ENCODE measurements at regions not wholly inside any gene's neighbourhood (a gene's known extent, or its start where the extent isn't known, plus 50 kb on each side); places are given as distances from the start of the nearest gene placed in this dataset.
A peak's percentile ranks its signal among the peaks of the same experiment; 100 is the strongest.

DNA sequence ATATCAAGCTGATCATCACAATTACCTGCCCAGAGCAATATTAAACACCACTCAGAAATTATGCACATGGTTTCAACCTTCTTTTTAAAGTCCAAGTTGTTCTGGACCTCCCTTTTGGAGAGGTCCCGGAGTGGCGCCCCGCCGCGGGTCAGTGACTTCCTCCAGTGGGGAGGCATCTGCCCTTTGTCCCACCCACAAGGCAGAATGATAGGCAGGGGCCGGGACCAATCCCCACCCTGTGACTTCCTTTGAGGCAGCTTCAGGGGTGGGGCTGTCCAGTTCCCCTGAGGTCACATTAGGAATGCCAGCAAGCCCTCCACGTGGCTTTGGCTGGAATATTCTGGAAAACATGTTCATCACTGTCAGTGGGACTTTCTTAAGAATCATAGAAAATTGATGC, 207.0 kb downstream of the ANKRD60 start:
- intact Hi-C loops (cut with DNase I) = no loop called here
- peak in 1 of 10 donors; percentile 77 for DNase-seq

DNA sequence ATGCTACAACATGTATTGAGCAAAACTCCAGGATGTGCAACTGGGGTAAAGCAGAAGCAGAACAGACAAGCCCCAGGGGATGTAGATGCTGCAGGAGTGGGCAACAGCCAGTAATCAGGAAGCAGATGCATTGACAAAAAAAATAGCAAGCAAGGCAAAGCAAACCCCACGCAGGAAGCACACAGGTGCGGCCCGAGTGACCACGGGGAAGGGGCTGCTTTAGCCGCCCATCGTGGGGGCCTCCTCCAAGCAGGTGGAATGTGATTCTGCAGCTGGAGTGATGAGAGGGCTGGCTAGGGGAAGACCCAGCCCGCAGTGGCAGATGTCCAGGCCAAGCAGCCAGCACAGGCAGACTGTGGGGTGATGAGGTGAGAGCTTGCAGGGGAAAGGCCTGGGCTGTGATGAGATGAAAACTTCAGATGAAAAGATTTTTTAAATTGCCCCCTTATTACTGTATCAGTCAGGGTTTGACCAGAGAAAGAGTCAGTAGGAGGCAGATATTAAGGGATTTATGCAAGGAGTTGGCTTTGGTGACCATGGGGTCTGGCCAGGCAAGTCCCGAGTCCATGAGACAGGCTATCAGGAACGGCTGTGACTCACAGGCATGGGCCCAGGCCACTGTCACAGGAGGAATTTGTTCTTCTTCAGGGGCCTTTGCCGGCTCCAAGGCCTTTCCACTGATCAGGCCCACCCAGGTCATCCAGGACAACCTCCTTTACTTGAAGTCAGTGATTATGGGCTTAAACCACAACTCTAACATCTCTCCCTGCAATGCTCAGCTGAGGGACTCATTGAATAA, 207.6 kb downstream of the ANKRD60 start:
- intact Hi-C loops (cut with DNase I) = no loop called here
- peak in 1 of 10 donors; percentile 69 for DNase-seq

DNA sequence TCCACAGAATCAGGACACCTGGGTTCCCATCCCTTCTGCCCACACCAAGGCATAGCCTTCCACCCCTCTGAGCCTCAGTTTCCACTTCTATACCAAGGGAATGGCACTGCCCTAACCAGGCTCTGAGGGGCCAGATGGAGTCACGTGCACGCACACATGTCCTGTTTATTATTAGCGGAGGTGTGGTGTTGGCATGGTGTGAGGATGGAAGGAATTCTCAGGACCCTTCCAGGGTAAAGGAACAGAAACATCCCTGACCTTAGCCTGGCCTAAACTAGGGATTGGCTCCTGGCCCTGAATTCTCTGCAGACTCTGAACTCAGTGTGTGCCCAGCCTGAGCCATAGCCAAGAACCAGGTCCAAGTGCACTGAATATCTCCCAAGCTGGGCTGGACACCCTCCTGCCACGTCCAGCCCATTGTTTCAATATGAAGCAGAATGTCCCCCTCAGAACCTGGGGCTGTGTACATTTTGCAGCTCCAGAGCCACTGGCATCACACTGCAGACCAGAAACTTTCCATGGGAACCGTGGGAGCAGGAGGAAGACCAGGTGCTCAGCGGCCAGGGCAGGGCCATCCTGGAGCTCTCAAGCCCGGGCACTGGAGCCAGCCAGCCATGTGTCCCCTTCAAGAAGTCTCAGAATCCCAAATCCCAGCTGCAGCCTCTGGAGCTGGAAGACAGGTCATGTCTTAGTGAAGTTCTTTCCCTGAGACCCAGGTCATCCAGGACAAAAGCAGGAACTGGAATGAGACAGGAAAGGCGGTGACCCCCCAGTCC, 208.4 kb downstream of the ANKRD60 start:
- intact Hi-C loops (cut with DNase I) = no loop called here
- DNase-seq = peak in 2 of 10 donors; percentile 30 to 77

DNA sequence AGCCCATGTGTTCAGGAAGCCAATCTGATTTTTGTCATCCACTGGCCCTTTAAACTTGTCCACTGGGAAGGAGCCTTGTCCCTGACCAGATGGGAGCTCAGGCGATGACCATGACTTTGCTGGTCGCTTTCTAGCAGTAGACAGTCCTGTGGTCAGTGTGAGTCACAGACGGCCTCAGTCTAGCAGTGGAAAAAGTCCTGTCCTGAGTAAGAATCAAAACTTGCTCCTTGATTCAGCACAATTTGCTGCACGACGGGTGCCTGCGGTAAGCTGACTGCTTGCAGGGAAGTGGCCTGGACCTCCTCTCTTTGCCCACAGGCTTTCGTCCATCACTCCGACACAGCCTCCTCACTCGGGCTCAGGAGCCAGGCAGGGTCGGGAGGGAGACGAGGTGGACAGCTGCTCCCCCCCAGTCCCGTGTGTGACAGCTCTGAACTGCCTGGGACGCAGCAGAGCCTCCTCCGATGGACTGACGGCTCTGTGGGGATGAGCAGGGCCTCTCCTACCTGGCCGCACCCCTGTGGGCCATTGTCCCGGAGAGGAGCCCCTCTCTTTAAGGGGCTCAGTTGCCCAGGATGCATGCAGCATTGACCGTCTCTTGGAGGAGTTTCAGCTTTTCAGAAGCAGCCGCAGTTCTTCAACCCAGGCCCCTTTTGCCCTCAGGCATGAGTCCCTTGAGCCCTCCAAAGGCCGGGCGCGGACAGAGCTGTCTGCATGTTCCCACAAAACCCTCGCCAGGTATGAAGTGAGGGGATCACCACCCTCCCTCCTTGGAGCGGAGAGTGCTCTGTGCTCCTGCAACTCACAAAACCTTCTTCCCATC, 209.2 kb downstream of the ANKRD60 start:
- intact Hi-C loops (cut with DNase I) = no loop called here

DNA sequence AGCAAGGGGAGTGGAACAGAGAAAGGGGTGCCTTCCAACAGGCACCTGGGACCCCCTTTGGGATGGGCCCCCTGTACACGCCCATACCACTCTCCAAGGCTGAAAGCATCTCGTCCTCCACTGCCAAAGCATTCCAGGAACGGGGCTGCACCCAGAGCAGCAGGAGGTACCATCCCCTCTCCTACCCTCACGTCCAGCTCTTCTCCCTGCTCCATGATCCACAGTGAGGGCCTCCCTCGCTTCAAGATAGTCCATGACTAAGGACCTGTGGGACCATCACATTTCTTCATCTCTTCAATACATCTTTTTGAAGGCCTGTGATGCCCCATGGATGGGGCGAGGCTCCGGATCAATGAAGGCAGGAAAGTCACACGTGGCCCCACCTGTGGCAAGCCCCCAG, 209.9 kb downstream of the ANKRD60 start:
- DNase-seq = peak in 1 of 10 donors; percentile 32
- intact Hi-C loops (cut with DNase I) = no loop called here

More for the DNA sequence above, 209.2 kb downstream of the ANKRD60 start:
- DNase-seq = peak in 1 of 10 donors; percentile 62

DNA sequence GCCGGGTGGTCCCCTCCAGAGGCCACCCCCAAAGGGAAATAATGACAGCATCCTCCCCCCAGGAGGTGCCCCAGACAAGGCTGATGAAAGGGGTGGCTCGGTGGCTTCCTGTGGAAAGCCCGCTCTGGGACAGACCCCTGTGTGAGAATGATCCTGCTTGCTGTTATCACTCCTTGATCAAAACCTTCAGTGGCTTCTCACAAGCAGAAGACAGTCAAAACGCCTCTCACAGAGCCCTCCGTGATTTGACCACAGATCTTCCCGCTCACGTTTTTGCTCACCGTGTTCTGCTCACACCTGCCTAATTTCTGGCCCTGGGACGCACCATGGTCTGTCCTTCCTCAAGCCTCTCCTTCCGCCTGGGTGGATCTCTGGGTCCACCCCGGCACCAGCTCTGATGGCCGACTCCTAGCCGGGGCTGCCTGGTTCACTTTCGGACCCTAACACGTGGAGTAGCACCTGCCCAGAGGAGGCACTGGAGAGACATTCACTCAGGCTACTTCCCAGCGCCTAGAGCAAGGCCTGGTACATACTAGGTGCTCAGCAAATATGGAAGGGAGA, 210.4 kb downstream of the ANKRD60 start:
- DNase-seq = peak in 1 of 10 donors; percentile 75
- intact Hi-C loops (cut with DNase I) = no loop called here

GRCh38 chr20:58017231-58017969, 211.1 kb downstream of the ANKRD60 start:
- intact Hi-C loops (cut with DNase I) = no loop called here
- DNase-seq = peak; percentile 36 to 96 (median 78)

DNA sequence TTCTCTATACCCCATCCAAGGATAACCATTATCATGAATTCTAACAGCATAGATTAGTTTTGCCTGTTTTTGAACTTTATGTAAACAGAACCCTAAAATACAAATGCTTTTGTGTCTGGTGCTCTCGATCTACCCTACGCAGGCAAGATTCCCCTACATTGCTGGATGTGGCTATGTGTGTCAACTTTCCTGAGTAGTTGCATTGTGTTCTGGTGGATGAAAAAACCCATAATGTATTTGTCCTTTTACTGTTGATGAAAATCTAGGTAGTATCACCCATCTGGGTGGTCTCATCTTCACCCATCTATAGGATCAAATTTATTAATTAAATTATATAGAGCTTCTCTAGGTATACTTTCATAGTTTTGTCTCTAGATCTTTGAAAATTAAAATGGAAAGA, 211.7 kb downstream of the ANKRD60 start:
- intact Hi-C loops (cut with DNase I) = no loop called here

GRCh38 chr20:58014628-58015315, 213.7 kb downstream of the ANKRD60 start:
- intact Hi-C loops (cut with DNase I) = no loop called here
- no peak for DNase-seq

More for the DNA sequence above, 211.7 kb downstream of the ANKRD60 start:
- DNase-seq = no peak

GRCh38 chr20:58012731-58013510, 215.5 kb downstream of the ANKRD60 start:
- peak in 1 of 10 donors; percentile 67 for DNase-seq
- intact Hi-C loops (cut with DNase I) = no loop called here

DNA sequence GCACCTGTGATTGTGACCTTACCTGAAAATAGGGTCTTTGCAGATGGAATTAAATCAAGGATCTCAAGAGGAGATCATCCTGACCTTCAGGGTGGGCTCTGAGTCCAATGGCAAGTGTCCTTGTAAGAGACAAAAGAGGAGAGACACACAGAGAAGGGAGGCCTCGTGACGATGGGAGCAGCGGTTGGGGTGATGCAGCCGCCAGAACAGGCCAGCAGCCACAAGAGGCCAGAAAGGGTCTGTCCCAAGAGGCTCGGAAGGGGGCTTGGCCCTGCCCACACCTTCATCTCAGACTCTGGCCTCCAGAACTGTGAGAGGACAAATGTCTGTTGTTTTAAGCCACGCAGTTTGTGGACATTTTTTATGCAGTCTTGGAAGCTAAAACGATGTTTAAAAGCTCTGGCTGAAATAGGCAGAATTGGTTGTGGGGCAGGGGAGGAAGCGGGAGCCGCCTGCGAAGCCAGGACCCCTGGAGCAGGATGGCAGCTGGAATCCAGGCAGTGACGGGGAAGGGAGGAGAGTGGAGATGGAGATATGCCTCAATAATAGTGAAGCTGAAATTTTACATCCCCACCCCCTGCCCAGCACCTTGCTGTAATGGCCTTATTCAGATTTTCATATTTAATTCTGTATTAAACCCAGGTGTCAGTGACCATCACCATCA, 216.4 kb downstream of the ANKRD60 start:
- intact Hi-C loops (cut with DNase I) = no loop called here
- DNase-seq = no peak

DNA sequence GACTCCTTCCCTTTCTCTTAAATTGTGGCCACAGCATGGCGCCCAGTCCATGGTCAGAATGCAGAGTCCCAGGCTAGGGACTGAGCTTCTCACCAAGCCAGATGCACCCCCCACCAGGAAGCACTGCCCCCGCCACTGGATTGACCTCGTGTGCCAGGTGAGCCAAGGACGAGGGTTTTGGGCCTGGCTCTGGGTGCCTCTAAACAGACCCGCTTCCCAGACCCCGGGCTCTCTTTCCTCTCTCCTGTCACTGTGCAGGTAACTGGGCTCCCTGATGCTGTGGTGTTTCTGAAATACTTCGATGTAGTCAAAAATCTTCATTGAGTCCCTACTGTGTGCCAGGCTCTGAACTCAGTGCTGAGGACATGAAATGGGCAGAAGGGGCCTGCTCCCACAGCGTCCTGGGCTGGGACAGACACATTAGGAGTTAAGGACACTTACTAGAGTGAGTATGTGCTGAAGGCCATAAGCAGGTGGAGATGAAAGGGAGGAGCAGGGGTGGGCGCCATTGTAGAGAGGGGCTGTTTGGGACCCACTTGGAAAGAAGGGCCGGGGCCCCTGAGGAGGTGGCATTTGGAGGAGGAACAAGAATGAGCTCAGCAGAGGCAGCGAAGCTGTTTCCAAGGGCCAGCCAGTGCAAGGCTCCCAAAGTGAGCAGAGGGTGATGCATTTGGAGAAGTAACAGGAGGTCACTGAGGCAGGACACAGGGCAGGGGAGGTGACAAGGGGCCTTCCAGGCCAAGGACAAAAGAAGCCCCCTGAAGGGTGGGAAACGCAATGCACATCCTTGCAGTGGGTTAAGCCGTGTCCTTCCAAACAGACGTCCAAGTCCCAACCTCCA, 217.1 kb downstream of the ANKRD60 start:
- DNase-seq = peak in 1 of 10 donors; percentile 58
- intact Hi-C loops (cut with DNase I) = no loop called here

- peak in 1 of 10 donors; percentile 61 for DNase-seq
- intact Hi-C loops (cut with DNase I) = no loop called here
Observed at GRCh38 chr20:58010666-58011065, 217.8 kb downstream of the ANKRD60 start.

- no peak for DNase-seq
- intact Hi-C loops (cut with DNase I) = no loop called here
Observed at GRCh38 chr20:58010186-58010585, 218.3 kb downstream of the ANKRD60 start.

GRCh38 chr20:58008866-58009265, 219.6 kb downstream of the ANKRD60 start:
- DNase-seq = no peak
- intact Hi-C loops (cut with DNase I) = no loop called here

- intact Hi-C loops (cut with DNase I) = no loop called here
- DNase-seq = peak in 1 of 10 donors; percentile 78
Observed at GRCh38 chr20:58008413-58008812, 220.0 kb downstream of the ANKRD60 start.

GRCh38 chr20:58007947-58008346, 220.5 kb downstream of the ANKRD60 start:
- DNase-seq = peak in 1 of 10 donors; percentile 42
- intact Hi-C loops (cut with DNase I) = no loop called here
